Globus pallidus (tissue), 1 donor: ENCODE measurements at regions not wholly inside any gene's neighbourhood (a gene's known extent, or its start where the extent isn't known, plus 50 kb on each side); places are given as distances from the start of the nearest gene placed in this dataset.
"Not testable (repeated sequence)": the region's sequence is repeated elsewhere in the genome, so short reads cannot be mapped to it uniquely, and the experiment has no call there.

Experiments used
- DNase-seq: peaks from one replicate; pipeline ENCODE4 v3.0.0-alpha.2; 2015; ENCODE audit warnings: low spot score

DNA sequence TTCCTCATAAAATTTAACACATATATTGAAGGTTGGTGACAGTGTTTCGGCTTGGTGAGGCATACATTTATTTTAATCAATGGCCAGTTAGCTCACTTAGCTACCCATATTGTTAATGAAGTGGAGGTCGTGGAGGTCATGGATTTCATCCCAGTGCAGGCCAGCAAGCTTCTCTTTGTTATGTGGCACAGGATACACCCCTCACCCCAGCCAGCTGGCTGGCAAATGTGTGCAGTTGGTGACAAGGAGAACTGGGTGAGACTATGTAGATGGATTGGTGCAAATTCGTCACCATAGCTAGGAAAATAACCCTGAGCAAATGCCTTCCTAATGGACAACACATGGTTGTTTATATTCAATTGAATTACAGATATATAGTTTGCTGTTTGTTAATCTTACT, 50.5 kb upstream of the FOXP2 start:
- DNase-seq, result no peak

DNA sequence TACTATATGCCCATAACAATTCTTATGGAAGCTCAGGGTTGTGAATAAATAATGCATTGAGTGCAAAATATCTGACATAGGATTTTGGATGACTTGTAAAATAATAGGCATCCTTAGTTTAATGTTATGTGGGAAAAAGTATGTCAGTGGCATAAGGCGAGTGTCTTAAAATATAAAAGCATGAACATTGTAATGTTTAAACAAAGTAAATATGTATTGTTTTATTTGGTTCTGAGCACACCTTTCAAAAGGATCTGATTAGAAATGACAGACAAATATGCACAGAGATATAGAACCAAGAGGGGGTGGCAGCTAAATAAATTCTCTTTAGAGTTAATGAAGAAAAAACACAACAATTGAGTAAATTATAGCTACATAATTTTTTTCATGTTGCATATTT, 51.3 kb upstream of the FOXP2 start:
- DNase-seq, result no peak

DNA sequence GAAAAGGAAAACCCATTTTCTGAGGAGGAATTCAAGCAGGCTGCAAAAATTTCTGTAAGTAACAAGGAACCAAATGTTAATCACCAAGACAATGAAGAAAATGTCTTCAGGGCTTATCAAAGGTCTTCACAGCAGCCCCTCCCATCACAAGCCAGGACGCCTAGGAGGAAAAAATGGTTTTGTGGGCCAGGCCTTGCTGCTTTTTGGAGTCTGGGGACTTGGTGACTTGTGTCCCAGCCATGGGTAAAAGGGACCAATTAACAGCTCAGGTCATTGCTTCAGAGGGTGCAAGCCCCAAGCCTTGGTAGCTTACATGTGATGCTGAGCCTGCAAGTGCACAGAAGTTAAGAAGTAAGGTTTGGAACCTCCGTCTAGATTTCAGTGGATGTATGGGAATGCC, 55.7 kb upstream of the FOXP2 start:
- DNase-seq, result no peak

DNA sequence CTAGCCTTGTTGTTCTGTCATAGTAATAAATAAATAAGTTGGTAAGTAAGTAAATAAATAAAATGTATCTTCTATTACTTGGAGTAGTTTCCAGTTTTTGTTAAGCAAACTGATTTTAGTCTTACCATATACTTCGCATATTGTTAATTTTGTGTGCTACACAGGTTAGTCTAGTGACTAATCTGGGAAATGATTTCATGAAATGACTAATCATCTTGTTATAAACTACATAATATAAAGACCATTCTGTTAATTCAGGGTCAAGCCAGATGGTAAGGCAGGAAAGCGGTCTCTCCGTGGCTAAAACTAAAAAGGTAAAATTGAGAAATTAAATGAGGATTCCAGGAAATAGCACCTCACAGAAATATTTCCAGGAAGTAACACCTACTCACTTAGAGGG, 58.5 kb upstream of the FOXP2 start:
- DNase-seq, result no peak

DNA sequence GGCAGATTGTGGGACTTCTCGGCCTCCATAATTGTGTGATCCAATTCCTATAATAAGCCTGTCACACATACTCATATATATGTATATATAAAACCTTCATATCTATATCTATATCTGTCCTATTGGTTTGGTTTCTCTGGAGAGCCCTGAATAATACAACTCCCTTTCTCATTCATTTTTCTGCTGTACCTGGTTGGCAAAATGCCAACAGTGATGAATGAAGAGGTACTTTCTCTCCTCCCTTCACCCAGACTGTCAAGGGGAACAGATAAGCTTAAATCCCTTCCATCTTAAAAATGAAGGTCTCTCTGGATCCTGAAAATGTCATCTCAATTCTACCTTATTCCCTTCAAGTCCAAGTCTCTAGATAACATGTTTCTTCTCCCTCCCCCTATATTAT, 60.3 kb upstream of the FOXP2 start:
- DNase-seq, result no peak

DNA sequence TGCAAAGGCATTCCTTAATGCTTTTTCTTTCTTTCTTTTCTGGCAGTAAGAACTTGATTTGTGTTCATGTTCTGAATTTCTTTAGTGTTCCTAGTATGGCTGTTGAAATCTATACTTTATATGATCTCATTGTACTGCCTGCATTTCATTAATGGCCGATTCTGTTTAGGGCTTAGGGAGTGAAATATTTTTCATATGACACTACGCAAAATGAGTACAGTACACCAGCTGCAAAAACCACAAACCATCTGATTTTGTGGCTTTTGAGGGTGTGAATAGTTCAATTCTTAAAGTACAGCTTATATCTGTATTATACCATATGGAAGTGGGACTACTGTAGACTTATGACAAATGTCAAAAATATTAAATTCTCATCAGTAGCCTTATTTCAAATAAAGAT, 69.1 kb upstream of the FOXP2 start:
- no peak for DNase-seq

DNA sequence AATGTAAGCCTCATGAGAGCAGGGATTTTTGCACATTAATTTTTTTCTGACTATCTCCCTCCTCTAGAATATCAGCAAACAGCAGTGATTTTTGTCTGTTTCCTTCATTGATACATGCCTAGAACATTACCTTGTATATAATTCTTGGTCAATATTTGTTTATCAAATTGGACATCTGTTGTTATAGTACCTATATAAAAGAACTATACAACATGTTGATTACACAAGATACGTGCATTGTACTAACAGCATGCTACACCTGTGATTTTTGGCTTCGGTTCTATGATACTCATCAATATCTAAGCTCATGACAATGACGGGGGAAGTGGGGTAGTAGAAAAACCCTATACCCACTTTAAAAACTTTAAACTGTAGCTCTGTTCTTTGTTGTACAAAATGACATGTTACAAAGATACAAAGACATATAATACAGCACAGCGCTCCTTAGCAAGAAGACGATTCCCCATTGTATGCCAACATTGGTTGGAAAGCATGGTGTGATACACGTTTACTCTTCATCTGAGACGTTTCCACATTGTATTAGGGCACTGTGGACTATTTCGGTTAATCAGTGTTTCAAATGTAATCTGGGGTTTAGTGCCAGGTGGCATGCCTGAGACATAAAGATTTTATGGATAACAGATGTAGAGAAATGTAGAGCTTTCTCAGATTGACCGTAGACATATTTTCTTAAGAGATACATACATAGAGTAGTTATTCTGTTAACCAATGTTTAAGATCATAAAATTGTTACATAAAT, 70.5 kb upstream of the FOXP2 start:
- DNase-seq, result no peak

DNA sequence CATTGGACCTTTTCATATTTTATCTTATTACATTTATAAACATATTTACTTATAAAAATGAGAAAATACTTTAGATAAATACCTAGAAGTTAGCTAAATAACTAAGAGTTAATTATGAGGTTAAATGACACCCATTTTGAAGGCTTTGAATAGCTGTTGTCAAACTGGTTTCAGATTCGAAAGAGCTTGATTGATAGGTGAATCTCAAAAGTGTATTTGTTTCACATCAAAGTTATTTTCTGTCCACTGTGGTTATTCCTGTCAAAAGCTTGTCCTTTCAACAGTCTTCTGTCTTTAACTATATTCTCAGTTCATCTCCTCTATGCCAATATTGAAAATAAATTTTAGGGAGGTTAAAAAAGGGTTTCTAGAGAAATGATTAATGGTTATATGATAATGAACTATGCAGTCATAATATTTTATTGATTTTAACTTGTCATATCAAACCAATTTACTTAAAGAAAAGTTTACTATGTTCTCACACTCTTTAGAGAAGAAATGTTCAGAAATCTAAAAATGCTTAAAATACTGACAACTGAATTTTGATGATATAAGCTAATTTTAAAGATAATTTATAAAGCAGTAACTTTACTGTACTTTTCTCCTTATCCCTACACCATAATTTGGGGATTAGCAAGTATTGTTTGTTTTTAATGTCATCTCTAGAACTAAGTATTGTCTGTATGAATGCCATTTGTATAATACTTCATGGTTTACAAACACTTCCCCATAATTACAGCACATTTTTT, 72.0 kb upstream of the FOXP2 start:
- DNase-seq, result no peak

DNA sequence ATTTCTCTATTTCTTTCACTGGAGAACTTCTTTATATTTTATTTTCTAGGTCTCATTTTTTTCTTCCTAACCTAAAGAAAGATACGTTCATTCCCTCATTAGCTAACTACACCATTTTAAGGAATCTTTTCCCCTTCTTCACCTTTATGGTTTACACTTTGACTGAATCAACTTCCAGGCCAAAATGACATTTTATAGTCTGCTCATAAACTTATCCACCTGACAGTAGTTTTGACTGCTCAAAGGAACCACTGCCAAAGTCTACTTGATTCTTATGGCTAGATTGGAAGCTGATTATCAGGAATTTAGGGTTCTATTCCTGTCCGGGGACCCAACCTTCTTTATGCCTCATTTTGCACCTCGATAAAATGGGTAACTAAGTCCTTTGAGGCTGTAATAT, 73.0 kb upstream of the FOXP2 start:
- DNase-seq, result no peak

DNA sequence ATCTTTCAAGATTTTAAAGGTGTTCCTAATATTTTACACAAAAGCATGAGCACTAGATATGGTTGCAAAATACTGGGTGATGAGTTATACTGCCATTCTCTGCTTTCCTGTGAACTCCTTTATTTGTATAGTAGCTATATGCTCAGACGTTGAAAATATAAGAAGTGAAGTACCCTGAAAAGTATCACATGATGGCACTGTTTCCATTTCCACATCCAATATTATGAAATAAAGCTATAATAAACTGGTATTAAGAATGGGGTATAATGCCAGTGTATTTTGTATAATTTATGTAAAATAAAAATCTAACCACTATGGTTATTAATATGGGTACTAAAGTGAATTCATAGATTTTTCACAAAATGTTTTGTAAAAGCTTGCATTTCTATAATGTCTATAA, 79.6 kb upstream of the FOXP2 start:
- no peak for DNase-seq

DNA sequence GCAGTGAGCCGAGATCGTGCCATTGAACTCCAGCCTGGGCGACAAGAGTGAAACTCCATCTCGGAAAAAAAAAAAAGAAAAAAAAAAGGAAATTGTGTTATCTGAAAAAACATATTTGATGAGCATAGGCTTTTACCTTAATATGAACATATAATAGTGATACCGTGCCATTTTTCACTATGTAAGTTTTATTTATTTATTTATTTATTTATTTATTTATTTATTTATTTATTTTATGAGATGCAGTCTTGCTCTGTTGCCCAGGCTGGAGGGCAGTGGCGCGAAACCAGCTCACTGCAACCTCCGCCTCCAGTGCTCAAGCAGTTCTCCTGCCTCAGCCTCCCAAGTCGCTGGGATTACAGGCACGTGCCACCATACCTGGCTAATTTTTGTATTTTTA, 85.2 kb upstream of the FOXP2 start:
- not testable (repeated sequence) for DNase-seq

DNA sequence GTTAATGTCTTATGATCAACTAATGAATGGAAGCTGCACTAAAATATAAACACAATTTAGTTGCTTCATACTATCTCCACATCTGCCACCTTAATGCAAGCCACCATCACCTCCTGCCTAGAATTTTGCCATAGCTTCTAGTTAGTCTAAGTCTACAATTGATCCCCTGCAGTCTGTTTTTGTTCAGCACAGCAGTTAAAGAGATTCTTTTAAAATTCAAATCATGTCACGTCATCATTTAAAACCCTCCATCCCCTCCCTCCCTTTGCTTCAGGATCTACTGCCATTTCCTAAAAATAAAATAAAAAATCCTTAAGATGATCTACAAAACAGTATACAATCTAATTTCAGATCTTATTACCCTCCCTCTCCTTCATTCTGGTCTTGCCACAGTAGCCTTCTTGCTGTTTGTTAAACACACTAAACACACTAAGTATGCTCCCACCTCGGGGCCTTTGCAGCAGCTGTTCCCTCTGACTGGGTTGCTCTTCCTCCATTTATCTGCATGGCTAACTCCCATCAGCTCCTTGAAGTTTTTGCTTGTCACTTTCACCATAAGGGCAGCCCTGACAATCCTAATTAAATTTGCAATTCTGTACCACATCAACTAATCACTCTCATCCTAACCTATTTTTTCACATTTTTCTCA, 97.0 kb upstream of the FOXP2 start:
- DNase-seq, result no peak

DNA sequence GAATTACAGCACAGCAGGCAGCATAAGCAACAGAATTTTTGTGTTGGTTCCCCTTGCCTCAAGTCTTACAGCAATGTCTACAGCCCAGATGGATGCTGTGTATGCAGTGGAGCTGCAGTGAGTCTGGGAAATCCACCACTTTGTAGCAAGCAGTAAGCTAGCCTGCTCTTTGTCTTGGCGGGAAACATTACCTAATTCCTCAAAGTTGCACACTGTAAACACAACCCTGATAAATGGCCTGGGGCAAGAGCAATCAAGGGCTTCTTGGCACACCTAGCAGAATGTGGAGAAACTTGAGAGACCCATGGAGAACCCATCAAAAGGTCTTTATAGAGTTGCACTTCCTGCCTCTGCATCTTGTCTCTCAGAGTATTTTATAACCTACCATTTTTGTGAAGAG, 102.0 kb upstream of the FOXP2 start:
- DNase-seq, result no peak

DNA sequence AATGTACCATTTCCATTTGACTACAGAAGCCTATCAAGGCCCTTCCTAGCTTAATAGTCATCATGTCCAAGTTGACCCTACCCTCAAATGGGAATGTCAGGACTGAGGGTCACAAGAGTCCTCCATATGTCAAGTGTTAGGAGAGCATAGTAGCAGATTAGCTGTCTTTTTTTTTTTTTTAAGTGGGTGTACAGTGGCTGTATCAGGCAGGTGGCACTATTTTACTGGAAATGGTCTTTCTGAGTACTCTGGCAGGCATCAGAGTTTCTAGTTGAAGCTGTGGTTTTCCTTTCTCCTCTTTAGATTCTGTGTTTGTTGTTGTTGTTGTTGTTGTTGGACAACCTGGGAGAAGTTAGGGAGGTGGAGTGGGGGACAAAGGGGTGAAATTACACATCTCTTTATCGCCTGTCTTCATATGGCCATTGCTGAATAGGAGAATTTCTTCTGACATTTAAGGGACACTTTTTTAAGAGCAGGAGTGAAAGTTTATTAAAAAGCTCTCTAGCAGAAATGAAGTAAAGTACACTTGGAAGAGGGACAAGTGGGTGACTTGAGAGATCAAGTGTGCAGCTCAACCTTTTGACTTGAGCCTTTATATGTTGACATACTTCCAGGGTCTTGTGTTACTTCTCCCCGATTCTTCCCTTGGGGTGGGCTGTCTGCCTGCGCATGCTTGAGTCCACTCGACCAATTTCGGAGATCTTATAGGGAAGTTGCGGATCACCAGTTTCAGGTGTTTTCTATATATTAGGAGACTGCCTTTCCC, 104.1 kb upstream of the FOXP2 start:
- DNase-seq, result no peak

DNA sequence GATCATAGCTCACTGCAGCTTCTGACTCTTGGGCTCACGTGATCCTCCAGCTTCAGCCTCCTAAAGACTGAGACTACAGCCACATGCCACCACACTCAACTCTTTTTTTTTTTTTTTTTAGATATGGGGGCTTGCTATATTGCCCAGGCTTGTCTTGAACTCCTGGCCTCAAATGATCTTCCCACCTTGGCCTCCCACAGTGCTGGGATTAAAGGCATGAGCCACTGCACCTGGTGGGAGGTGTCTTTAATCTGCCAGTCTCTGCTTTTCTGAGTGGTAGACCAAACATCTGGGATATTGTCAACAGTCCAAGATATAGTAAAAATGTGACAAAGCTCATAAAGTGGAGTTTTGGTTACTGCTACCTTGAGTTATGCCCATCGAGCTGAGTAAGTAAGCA, 104.9 kb upstream of the FOXP2 start:
- no peak for DNase-seq

DNA sequence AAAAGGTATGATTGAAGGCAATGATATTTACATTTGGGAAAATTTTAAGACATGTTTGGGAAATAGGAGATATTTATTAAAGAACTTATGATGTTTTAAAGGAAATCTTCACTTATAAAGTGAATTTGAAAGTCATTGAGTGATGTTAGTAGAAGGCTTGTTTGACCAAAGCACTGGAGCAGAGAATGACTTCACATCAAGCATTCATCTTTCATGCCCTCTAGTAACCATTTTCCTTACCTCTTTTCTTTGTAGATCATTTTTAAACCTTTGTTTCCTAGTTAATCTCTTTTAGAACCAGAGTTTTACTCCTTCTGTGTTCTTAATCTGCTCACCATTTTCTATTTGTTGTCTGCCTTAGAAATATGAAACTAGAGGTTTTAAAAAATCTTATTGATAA, 111.3 kb upstream of the FOXP2 start:
- DNase-seq, result no peak

DNA sequence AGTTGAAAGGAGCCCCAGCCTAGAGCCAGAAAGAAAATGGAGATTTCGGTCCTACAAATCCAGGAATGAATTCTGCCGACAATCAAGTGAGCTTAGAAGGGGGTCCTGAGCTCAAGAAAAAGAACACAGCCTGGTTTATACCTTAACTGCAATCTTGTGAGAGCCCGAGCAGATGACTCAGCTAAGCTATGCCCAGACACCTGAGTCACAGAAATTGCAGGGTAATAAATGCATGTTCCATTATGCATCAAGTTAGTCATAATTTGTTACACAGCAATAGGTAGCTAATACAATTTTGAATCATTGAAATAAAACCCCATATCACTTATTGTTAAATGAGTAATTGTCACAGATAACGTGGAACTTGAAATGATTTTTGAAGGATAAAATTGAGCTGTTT, 111.8 kb upstream of the FOXP2 start:
- DNase-seq, result no peak

DNA sequence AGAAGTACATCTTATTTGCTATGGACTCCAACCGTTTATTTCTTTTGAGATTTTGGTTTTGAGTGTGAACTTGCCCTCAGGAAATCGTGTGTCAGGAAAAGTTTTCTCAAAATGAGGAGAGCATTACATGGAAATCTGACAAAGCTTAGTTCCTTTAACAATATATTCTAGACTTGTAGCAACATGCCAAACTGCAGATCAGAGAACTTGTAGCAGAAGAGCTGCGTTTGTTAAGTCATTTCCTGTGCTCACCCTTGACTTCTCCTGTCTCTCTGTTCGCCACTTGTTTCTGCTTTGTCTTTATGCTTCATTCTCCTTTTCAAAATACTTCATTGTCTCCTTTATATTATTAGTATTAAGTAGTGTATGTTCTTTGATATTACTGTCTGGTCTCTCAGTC, 116.6 kb upstream of the FOXP2 start:
- DNase-seq, result no peak

DNA sequence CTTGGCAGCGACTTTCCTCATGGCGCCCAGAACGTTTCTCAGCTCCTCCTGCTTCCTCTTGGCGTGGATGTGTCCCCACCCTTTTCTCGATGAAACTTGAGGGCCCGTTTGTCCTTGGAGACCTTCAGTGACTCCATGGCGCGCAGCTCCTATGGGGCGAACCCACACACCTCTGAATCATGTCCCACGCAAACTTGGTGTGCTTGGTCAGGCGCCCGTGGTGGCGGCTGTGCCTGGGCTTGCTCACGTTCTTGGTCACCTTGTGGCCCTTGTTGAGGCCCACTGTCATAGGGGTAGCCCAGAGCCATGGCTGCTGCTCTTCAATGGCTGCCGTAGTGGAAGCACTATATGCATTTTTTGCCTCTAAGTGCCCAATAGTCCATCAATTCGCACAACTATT, 117.5 kb upstream of the FOXP2 start:
- DNase-seq, result no peak

DNA sequence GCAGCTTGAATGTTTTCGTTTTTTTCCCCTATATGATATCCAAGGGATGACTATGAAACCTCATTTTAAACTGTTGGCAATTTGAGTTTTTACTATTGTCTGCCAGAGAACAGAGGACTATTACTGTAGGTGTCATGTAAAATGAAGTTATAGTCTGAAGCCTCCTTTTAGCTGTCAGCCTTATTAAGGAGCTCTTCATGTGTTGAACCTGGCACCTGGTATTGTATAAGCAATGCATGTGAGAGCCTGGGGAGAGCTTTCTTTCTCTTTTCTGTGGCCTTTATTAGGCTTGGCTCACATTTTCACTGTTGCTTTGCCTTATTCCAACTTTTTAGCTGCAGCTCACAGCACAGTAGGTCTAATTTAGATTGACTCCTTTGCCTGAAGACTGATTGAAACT, 119.1 kb upstream of the FOXP2 start:
- no peak for DNase-seq

DNA sequence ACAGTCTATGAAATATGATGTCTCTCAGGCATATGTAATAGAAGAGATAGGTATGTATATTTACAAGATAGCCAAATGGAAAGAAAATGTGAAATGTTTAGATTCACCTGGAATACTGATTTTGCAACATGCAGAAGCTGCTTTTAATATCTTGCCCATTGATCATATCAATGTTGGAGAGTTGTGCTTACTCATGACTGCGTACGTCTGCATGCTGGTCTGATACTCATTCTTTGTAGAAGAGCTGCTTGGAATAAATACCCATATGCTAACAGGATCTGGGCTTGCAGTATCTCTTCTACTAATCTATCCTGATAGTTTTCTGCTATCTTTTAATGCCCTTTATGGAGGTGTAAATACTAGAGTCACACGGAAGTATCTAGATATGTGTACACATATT, 120.6 kb upstream of the FOXP2 start:
- no peak for DNase-seq

DNA sequence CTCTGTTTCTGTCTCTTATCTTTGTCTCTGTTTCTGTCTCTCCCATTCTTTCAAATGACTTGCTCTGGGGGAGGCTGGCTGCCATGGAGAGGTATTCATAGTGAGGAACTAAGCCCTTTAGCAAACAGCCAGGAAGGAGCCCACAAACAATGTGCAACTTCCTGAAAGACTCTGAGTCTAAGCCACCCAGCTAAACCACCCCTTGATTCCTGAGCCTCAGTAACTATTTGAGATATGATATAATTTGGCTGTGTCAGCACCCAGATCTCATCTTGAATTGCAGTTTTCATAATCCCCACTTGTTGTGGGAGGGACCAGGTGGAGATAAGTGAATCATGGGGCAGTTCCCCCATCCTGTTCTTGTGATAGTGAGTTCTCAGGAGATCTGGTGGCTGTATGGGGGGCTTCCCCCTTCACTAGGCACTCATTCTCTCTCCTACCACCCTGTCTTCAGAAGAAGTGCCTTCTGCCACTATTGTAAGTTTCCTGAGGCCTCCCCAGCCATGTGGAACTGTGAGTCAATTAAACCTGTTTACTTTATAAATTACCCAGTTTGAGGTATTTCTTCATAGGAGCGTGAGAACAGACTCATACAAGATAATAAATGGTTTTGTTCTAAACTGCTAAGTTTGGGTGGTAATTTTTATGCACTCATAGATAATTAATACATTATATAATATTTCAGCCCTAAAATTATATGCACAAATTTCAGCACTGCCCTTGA, 121.2 kb upstream of the FOXP2 start:
- DNase-seq, result no peak
